ENCODE measurements at regions not wholly inside any gene's neighbourhood (a gene's known extent, or its start where the extent isn't known, plus 50 kb on each side); places are given as distances from the start of the nearest gene placed in this dataset.

GRCh38 chrX:33307911-33308354 is 96.6 kb upstream of the DMD start:
- Mint-ChIP-seq H3K4me3 (no peak overlapping the region), H3K27me3 (no peaks in the 10 kb centered on the region), H3K4me1 (no peaks in the 10 kb centered on the region), H3K9me3 (ENCODE audit: low read depth) (peaks cover 2% of the 10 kb centered on the region), H3K36me3 (no peaks in the 10 kb centered on the region), H3K27ac (no peak overlapping the region)
- no peak for ATAC-seq
- no peak for DNase-seq
- CTCF ChIA-PET: no interaction called here

DNA sequence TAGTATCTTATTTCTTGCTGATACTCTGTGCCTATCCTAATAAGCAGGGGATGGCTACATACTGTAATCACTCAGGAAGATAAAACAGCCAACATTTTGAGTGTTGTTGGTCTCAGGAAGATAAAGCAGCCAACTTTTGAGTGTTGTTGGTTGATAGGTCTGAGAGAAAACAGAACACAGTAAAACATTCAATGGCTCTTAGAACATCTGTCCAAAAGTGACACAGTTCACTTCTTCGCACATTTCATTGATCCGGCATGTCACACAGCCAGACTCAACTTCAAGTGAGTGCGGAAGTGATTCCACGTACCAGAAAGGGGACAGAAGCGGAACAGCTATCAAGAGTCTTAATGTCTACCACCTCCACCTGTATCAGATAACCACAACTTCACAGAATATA is 87.3 kb upstream of the DMD start:
- no peaks in the 10 kb centered on the region for H3K4me1 Mint-ChIP-seq
- no peak overlapping the region for H3K27ac Mint-ChIP-seq
- CTCF ChIA-PET: no interaction called here
- H3K27me3 Mint-ChIP-seq: no peaks in the 10 kb centered on the region
- no peaks in the 10 kb centered on the region for H3K9me3 Mint-ChIP-seq (ENCODE audit: low read depth)
- H3K4me3 Mint-ChIP-seq: no peak overlapping the region
- DNase-seq (no peak), ATAC-seq (no peak)
- H3K36me3 Mint-ChIP-seq: no peaks in the 10 kb centered on the region

GRCh38 chrX:33285550-33285949 is 74.2 kb upstream of the DMD start:
- peaks cover 3% of the 10 kb centered on the region for H3K9me3 Mint-ChIP-seq (ENCODE audit: low read depth)
- ATAC-seq (no peak), DNase-seq (no peak)
- H3K4me3 Mint-ChIP-seq: no peak overlapping the region
- no peak overlapping the region for H3K27ac Mint-ChIP-seq
- no peaks in the 10 kb centered on the region for H3K27me3 Mint-ChIP-seq
- H3K36me3 Mint-ChIP-seq: no peaks in the 10 kb centered on the region
- no peaks in the 10 kb centered on the region for H3K4me1 Mint-ChIP-seq
- CTCF ChIA-PET: no interaction called here

- no peaks in the 10 kb centered on the region for H3K36me3 Mint-ChIP-seq
- H3K9me3 Mint-ChIP-seq (ENCODE audit: low read depth): peaks cover 2% of the 10 kb centered on the region
- ATAC-seq (no peak), DNase-seq (no peak)
- CTCF ChIA-PET: no interaction called here
- no peak overlapping the region for H3K27ac Mint-ChIP-seq
- H3K27me3 Mint-ChIP-seq: no peaks in the 10 kb centered on the region
- no peaks in the 10 kb centered on the region for H3K4me1 Mint-ChIP-seq
- H3K4me3 Mint-ChIP-seq: no peak overlapping the region
Observed at GRCh38 chrX:33277046-33277445, 65.7 kb upstream of the DMD start.

DNA sequence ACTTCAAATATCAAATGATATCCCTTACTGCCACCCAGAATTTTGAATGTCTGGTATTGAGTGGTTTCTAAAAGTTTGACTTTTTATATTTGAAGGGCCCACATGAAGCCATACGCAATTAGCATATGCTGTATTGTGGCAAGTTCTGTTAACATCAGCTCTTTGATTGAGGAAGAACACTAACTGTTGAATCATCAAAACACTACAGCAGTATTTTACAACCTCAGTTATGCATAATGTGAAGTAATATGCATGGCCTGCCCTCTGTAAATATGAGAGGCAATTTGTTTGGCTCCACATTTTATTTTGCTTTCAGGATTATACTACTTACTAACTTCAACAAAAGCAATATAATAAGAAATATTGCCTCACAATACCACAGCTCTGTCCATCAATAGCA is 62.2 kb upstream of the DMD start:
- Mint-ChIP-seq H3K27ac (no peak overlapping the region), H3K9me3 (ENCODE audit: low read depth) (peaks cover 3% of the 10 kb centered on the region), H3K4me1 (no peaks in the 10 kb centered on the region), H3K27me3 (no peaks in the 10 kb centered on the region), H3K4me3 (no peak overlapping the region), H3K36me3 (no peaks in the 10 kb centered on the region)
- CTCF ChIA-PET: no interaction called here
- ATAC-seq: no peak
- DNase-seq: no peak

GRCh38 chrX:33272986-33273385 is 61.6 kb upstream of the DMD start:
- Mint-ChIP-seq H3K4me1 (no peaks in the 10 kb centered on the region), H3K4me3 (no peak overlapping the region), H3K27me3 (no peaks in the 10 kb centered on the region), H3K9me3 (ENCODE audit: low read depth) (peaks cover 3% of the 10 kb centered on the region), H3K27ac (no peak overlapping the region), H3K36me3 (no peaks in the 10 kb centered on the region)
- no peak for ATAC-seq
- CTCF ChIA-PET: no interaction called here
- no peak for DNase-seq

Data from activated CD8-positive, alpha-beta memory T cell treated with anti-CD3 and anti-CD28 coated beads, Interleukin-2, amount 10 ng/mL, durations not matched to agents 7 days and 5 days (primary cell).